Skeletal muscle tissue (tissue), 3 donors: ENCODE measurements at regions not wholly inside any gene's neighbourhood (a gene's known extent, or its start where the extent isn't known, plus 50 kb on each side); places are given as distances from the start of the nearest gene placed in this dataset.

Experiments
- H3K27ac ChIP-seq: one replicate; pipeline ENCODE4 v1.7.0; 2013; ENCODE audit warnings: mild to moderate bottlenecking, low read depth, low read length, inconsistent platforms
- H3K27me3 ChIP-seq, 3 donors: one replicate each; pipeline ENCODE4 v1.7.0; 2013; ENCODE audit warnings: low read length in 3 of 3; ENCODE audit not compliant: control insufficient read depth in 3 of 3, insufficient read depth in 3 of 3
- H3K36me3 ChIP-seq, 3 donors: one replicate each; pipeline ENCODE4 v1.7.0; 2013; ENCODE audit warnings: low read length in 3 of 3; ENCODE audit not compliant: control insufficient read depth in 3 of 3, insufficient read depth in 3 of 3
- H3K4me1 ChIP-seq, 3 donors: one replicate each; pipeline ENCODE4 v1.7.0; 2013; ENCODE audit warnings: low read length in 3 of 3, mild to moderate bottlenecking in 3 of 3; ENCODE audit not compliant: control insufficient read depth in 3 of 3, insufficient read depth in 3 of 3
- H3K4me3 ChIP-seq, 3 donors: one replicate each; pipeline ENCODE4 v1.7.0; 2013; ENCODE audit warnings: low read length in 3 of 3
- H3K9ac ChIP-seq, 3 donors: one replicate each; pipeline ENCODE4 v1.7.0; 2013; ENCODE audit warnings: low read length in 3 of 3, mild to moderate bottlenecking in 3 of 3, moderate library complexity in 2 of 3, low read depth in 1 of 3
- H3K9me3 ChIP-seq, 3 donors: one replicate each; pipeline ENCODE4 v1.7.0; 2013; ENCODE audit warnings: low read length in 3 of 3; ENCODE audit not compliant: control insufficient read depth in 3 of 3
- donor health status: Osteomylitis.

GRCh38 chr10:2620827-2621521 lies 446.4 kb upstream of the PFKP start:
- Histone ChIP-seq H3K4me1 (no peaks in the 10 kb centered on the region), H3K9me3 (no peaks in the 10 kb centered on the region), H3K27ac (no peak overlapping the region), H3K4me3 (no peak overlapping the region), H3K9ac (no peak overlapping the region), H3K27me3 (no peaks in the 10 kb centered on the region), H3K36me3 (no peaks in the 10 kb centered on the region)

GRCh38 chr10:2619916-2620315 lies 447.4 kb upstream of the PFKP start:
- Histone ChIP-seq H3K9ac (no peak overlapping the region), H3K27me3 (no peaks in the 10 kb centered on the region), H3K36me3 (no peaks in the 10 kb centered on the region), H3K9me3 (no peaks in the 10 kb centered on the region), H3K27ac (no peak overlapping the region), H3K4me3 (no peak overlapping the region), H3K4me1 (no peaks in the 10 kb centered on the region)

GRCh38 chr10:2619472-2619871 lies 447.9 kb upstream of the PFKP start:
- no peak overlapping the region for H3K4me3 ChIP-seq
- no peaks in the 10 kb centered on the region for H3K4me1 ChIP-seq
- no peak overlapping the region for H3K9ac ChIP-seq
- H3K27me3 ChIP-seq: no peaks in the 10 kb centered on the region
- no peaks in the 10 kb centered on the region for H3K36me3 ChIP-seq
- no peaks in the 10 kb centered on the region for H3K9me3 ChIP-seq
- no peak overlapping the region for H3K27ac ChIP-seq

GRCh38 chr10:2618690-2619089 lies 448.7 kb upstream of the PFKP start:
- H3K9me3 ChIP-seq: no peaks in the 10 kb centered on the region
- no peak overlapping the region for H3K4me3 ChIP-seq
- no peaks in the 10 kb centered on the region for H3K36me3 ChIP-seq
- no peaks in the 10 kb centered on the region for H3K4me1 ChIP-seq
- H3K27me3 ChIP-seq: no peaks in the 10 kb centered on the region
- H3K9ac ChIP-seq: no peak overlapping the region
- no peak overlapping the region for H3K27ac ChIP-seq

GRCh38 chr10:2616215-2616614 lies 451.1 kb upstream of the PFKP start:
- H3K27me3 ChIP-seq: no peaks in the 10 kb centered on the region
- H3K9me3 ChIP-seq: no peaks in the 10 kb centered on the region
- H3K36me3 ChIP-seq: no peaks in the 10 kb centered on the region
- no peak overlapping the region for H3K9ac ChIP-seq
- no peak overlapping the region for H3K27ac ChIP-seq
- H3K4me3 ChIP-seq: no peak overlapping the region
- H3K4me1 ChIP-seq: no peaks in the 10 kb centered on the region

GRCh38 chr10:2611603-2612002 lies 455.7 kb upstream of the PFKP start:
- Histone ChIP-seq H3K4me1 (no peaks in the 10 kb centered on the region), H3K36me3 (no peaks in the 10 kb centered on the region), H3K9me3 (no peaks in the 10 kb centered on the region), H3K4me3 (no peak overlapping the region), H3K27ac (no peak overlapping the region), H3K27me3 (no peaks in the 10 kb centered on the region), H3K9ac (no peak overlapping the region)

GRCh38 chr10:2610946-2611345 lies 456.4 kb upstream of the PFKP start:
- Histone ChIP-seq H3K4me3 (no peak overlapping the region), H3K9me3 (no peaks in the 10 kb centered on the region), H3K27ac (no peak overlapping the region), H3K27me3 (no peaks in the 10 kb centered on the region), H3K9ac (no peak overlapping the region), H3K4me1 (no peaks in the 10 kb centered on the region), H3K36me3 (no peaks in the 10 kb centered on the region)

GRCh38 chr10:2604891-2605290 lies 462.5 kb upstream of the PFKP start:
- H3K36me3 ChIP-seq: no peaks in the 10 kb centered on the region
- no peaks in the 10 kb centered on the region for H3K27me3 ChIP-seq
- H3K9me3 ChIP-seq: no peaks in the 10 kb centered on the region
- H3K4me1 ChIP-seq: no peaks in the 10 kb centered on the region
- no peak overlapping the region for H3K27ac ChIP-seq
- no peak overlapping the region for H3K9ac ChIP-seq
- H3K4me3 ChIP-seq: no peak overlapping the region

GRCh38 chr10:2599571-2599970 lies 467.8 kb upstream of the PFKP start:
- Histone ChIP-seq H3K4me3 (no peak overlapping the region), H3K4me1 (no peaks in the 10 kb centered on the region), H3K27me3 (no peaks in the 10 kb centered on the region), H3K27ac (no peak overlapping the region), H3K9ac (no peak overlapping the region), H3K36me3 (no peaks in the 10 kb centered on the region), H3K9me3 (no peaks in the 10 kb centered on the region)

GRCh38 chr10:2592360-2593160 lies 474.8 kb upstream of the PFKP start:
- no peak overlapping the region for H3K4me3 ChIP-seq
- no peaks in the 10 kb centered on the region for H3K9me3 ChIP-seq

More at GRCh38 chr10:2592360-2593160, 474.8 kb upstream of the PFKP start:
- no peaks in the 10 kb centered on the region for H3K4me1 ChIP-seq
- no peak overlapping the region for H3K9ac ChIP-seq
- H3K27me3 ChIP-seq: no peaks in the 10 kb centered on the region
- H3K27ac ChIP-seq: no peak overlapping the region
- H3K36me3 ChIP-seq: no peaks in the 10 kb centered on the region
